ENCODE measurements at regions not wholly inside any gene's neighbourhood (a gene's known extent, or its start where the extent isn't known, plus 50 kb on each side); places are given as distances from the start of the nearest gene placed in this dataset.

DNA sequence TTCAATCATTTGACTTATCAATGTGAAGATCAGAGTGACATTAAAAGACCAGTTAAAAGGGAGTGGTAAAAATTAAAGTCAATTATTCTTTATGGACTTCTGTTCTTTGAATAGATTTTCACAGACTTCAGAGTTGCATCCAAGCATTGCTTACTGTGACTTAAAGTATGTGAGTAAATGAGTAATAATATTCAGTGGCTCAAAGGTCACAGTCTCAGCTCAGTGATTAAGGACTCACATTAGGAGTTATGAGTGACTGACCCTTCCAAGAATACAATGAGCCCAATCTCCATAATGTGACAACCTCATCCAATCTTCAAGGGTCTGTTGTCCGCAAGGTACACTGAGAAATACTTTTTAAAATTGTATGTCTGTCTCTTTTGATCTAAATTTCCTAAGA lies 811.2 kb downstream of the BRINP1 start:
- Histone ChIP-seq H3K9me3 (no peaks in the 10 kb centered on the region), H3K36me3 (replicated peaks) (no peaks in the 10 kb centered on the region), H3K27me3 (ENCODE audit: low read depth) (no peaks in the 10 kb centered on the region), H3K4me1 (no peaks in the 10 kb centered on the region), H3K4me3 (no peak overlapping the region)
- DNase-seq (ENCODE audit: low spot score in 2 of 2), result no peak
- in situ Hi-C loops (cut with MboI; ENCODE audit: low sequenced_read_pairs), result no loop called here

GRCh38 chr9:118558891-118559290 lies 810.3 kb downstream of the BRINP1 start:
- no peaks in the 10 kb centered on the region for H3K36me3 ChIP-seq (replicated peaks)
- H3K27me3 ChIP-seq (ENCODE audit: low read depth), result no peaks in the 10 kb centered on the region
- no peak for DNase-seq (ENCODE audit: low spot score in 2 of 2)
- no peaks in the 10 kb centered on the region for H3K4me1 ChIP-seq
- no peaks in the 10 kb centered on the region for H3K9me3 ChIP-seq
- in situ Hi-C loops (cut with MboI; ENCODE audit: low sequenced_read_pairs), result no loop called here
- H3K4me3 ChIP-seq, result no peak overlapping the region

DNA sequence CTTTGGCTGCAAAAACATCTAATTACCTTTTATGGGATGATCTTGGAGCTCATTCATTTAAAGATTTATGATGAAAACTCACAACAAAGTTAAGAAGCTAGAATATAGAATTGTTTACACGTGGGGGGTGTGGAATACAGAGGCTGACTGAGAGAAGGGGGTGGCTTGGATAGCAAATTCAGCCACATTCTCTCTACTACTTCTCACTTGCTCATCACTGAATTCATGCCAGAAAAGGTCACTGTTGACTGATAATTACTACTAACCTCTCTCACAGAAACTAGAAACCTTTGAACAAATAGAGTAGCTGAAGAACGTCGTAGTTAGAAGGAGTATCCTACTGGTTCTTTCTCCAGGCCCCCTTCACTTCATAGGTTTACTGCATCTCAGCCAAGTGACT lies 808.2 kb downstream of the BRINP1 start:
- Histone ChIP-seq H3K36me3 (replicated peaks) (no peaks in the 10 kb centered on the region), H3K27me3 (ENCODE audit: low read depth) (no peaks in the 10 kb centered on the region), H3K4me1 (no peaks in the 10 kb centered on the region), H3K4me3 (no peak overlapping the region), H3K9me3 (no peaks in the 10 kb centered on the region)
- in situ Hi-C loops (cut with MboI; ENCODE audit: low sequenced_read_pairs), result no loop called here
- no peak for DNase-seq (ENCODE audit: low spot score in 2 of 2)

DNA sequence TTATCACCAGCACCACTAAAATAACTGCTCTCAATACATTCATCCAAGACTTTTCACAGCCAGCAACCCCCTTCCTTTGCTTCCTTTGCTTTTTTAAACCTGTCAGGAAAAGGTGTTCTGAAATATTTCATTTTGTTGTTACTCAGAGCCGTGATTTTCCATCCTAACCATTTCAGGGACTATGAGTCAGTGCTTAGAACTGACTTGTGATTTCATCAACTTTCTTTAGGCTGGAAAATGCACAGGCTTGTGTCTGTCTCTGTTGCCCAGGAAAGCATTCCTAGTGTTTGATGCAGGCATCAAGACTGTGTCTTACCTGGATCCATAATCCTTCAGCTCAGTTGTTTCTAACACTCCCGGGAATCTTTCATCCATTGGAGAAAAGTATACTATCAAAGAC lies 805.6 kb downstream of the BRINP1 start:
- in situ Hi-C loops (cut with MboI; ENCODE audit: low sequenced_read_pairs), result no loop called here
- Histone ChIP-seq H3K36me3 (replicated peaks) (no peaks in the 10 kb centered on the region), H3K27me3 (ENCODE audit: low read depth) (no peaks in the 10 kb centered on the region), H3K4me1 (no peaks in the 10 kb centered on the region), H3K9me3 (no peaks in the 10 kb centered on the region), H3K4me3 (no peak overlapping the region)
- no peak for DNase-seq (ENCODE audit: low spot score in 2 of 2)

DNA sequence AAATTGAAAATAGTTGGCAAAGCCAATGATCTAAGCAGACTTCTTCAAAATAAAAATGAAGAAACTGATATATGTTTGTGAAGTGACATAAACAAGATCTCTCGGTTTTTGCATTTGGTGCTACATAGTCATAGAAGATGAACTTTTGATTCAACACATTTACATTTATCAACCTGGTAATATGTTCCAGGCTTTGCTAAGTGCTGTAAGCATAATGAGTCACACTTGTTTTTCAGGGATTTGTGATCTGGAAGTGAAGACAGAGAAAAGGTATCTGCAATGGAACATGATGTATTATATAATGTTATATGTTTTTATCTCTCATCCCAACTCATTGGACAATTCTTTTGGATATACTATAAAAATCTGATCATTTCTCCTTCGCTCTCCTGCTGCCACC lies 801.4 kb downstream of the BRINP1 start:
- Histone ChIP-seq H3K4me1 (no peaks in the 10 kb centered on the region), H3K36me3 (replicated peaks) (no peaks in the 10 kb centered on the region), H3K27me3 (ENCODE audit: low read depth) (no peaks in the 10 kb centered on the region), H3K9me3 (no peaks in the 10 kb centered on the region), H3K4me3 (no peak overlapping the region)
- in situ Hi-C loops (cut with MboI; ENCODE audit: low sequenced_read_pairs), result no loop called here
- DNase-seq (ENCODE audit: low spot score in 2 of 2), result no peak

DNA sequence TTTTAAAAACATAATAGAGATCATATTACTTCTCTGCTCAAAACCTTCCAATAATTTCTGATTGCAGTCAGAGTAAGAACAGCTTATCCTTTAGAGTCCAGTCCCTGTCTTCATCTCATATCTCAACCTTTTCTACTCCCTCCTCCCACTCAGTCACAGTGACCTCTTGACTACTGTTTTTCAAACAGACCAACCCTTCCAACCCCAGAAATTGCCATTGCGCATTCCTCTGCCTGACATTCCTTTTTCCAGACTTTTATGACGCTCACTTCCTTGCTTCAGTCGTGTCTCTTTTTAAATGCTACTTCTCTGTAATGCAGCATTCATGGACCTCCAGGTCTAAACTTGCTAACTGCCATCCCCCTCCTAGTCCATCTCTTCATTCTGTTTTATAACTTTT lies 800.5 kb downstream of the BRINP1 start:
- no peaks in the 10 kb centered on the region for H3K9me3 ChIP-seq
- no peaks in the 10 kb centered on the region for H3K36me3 ChIP-seq (replicated peaks)
- no peak for DNase-seq (ENCODE audit: low spot score in 2 of 2)
- no peaks in the 10 kb centered on the region for H3K4me1 ChIP-seq
- no peaks in the 10 kb centered on the region for H3K27me3 ChIP-seq (ENCODE audit: low read depth)
- no peak overlapping the region for H3K4me3 ChIP-seq
- in situ Hi-C loops (cut with MboI; ENCODE audit: low sequenced_read_pairs), result no loop called here

- in situ Hi-C loops (cut with MboI; ENCODE audit: low sequenced_read_pairs), result no loop called here
- no peaks in the 10 kb centered on the region for H3K4me1 ChIP-seq
- no peaks in the 10 kb centered on the region for H3K36me3 ChIP-seq (replicated peaks)
- no peaks in the 10 kb centered on the region for H3K27me3 ChIP-seq (ENCODE audit: low read depth)
- no peaks in the 10 kb centered on the region for H3K9me3 ChIP-seq
- DNase-seq (ENCODE audit: low spot score in 2 of 2), result no peak
- H3K4me3 ChIP-seq, result no peak overlapping the region
These were observed 800.1 kb downstream of the BRINP1 start for GRCh38 chr9:118569148-118569547.

DNA sequence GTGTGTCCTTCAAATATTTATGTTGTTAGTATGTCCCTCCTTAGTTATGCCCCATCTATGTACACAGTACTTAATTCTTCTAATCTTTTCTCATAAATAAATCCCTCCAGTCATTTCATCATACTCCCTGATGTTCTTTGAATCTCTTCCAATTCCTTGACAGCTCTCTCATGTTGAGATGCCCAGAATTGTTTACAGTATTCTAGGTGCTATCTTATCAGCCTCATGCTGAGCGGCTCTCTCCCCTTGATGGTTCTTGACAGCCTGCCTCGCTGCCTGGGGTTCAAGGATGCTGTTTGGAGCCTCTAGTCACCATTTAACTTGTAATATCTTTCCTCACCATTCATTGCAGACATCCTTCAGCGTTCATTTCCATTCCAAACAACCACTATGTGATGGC lies 799.2 kb downstream of the BRINP1 start:
- H3K4me3 ChIP-seq, result no peak overlapping the region
- H3K36me3 ChIP-seq (replicated peaks), result no peaks in the 10 kb centered on the region
- no peaks in the 10 kb centered on the region for H3K4me1 ChIP-seq
- no peaks in the 10 kb centered on the region for H3K9me3 ChIP-seq
- DNase-seq (ENCODE audit: low spot score in 2 of 2), result no peak
- H3K27me3 ChIP-seq (ENCODE audit: low read depth), result no peaks in the 10 kb centered on the region
- in situ Hi-C loops (cut with MboI; ENCODE audit: low sequenced_read_pairs), result no loop called here

- H3K36me3 ChIP-seq (replicated peaks), result no peaks in the 10 kb centered on the region
- in situ Hi-C loops (cut with MboI; ENCODE audit: low sequenced_read_pairs), result no loop called here
- H3K9me3 ChIP-seq, result no peaks in the 10 kb centered on the region
- no peak overlapping the region for H3K4me3 ChIP-seq
- DNase-seq (ENCODE audit: low spot score in 2 of 2), result no peak
- no peaks in the 10 kb centered on the region for H3K4me1 ChIP-seq
- H3K27me3 ChIP-seq (ENCODE audit: low read depth), result no peaks in the 10 kb centered on the region
These were observed 793.7 kb downstream of the BRINP1 start for GRCh38 chr9:118575341-118576070.

GRCh38 chr9:118577121-118577520 lies 792.1 kb downstream of the BRINP1 start:
- no peaks in the 10 kb centered on the region for H3K9me3 ChIP-seq
- in situ Hi-C loops (cut with MboI; ENCODE audit: low sequenced_read_pairs), result no loop called here
- H3K27me3 ChIP-seq (ENCODE audit: low read depth), result no peaks in the 10 kb centered on the region
- no peak for DNase-seq (ENCODE audit: low spot score in 2 of 2)
- no peaks in the 10 kb centered on the region for H3K36me3 ChIP-seq (replicated peaks)
- no peak overlapping the region for H3K4me3 ChIP-seq
- no peaks in the 10 kb centered on the region for H3K4me1 ChIP-seq

DNA sequence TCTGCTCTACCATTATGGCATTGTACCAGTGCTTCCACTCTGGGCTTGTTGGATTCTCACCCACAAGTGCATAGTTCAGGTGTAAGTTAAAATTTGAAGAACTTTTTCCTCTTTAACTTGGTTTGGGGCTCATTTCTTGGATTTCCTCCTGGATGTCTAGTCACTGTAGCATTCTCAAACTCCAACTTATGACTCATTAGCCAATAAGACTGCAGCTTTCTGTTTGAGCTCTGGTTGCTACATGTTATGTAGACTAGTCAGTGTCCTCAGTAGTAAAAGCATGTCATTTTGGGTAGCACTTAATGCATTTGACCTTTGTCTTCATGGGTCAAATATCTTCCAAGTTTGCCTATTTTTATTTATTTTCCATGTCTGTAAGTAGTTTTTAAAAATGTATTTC lies 790.8 kb downstream of the BRINP1 start:
- H3K36me3 ChIP-seq (replicated peaks), result no peaks in the 10 kb centered on the region
- no peak for DNase-seq (ENCODE audit: low spot score in 2 of 2)
- in situ Hi-C loops (cut with MboI; ENCODE audit: low sequenced_read_pairs), result no loop called here
- no peaks in the 10 kb centered on the region for H3K9me3 ChIP-seq
- H3K27me3 ChIP-seq (ENCODE audit: low read depth), result no peaks in the 10 kb centered on the region
- H3K4me1 ChIP-seq, result no peaks in the 10 kb centered on the region
- no peak overlapping the region for H3K4me3 ChIP-seq

DNA sequence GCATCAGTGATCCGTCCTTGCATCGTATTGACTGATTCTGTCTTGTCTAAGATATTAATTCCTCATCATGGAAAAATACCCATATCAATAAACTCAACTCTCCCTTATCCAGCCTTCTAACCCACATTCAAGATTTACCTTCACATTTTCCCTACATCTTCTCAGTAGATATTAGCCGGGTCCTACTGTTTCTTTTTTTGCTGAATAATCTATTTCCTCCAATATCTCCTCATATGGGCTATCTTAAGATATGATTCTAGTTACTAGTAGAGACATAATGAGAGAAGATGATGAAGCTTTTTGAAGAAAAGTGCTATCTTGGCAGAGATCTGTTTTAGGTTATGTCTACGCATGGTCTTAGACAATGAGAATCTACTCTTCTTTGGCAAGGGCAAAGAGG lies 785.8 kb downstream of the BRINP1 start:
- Histone ChIP-seq H3K36me3 (replicated peaks) (no peaks in the 10 kb centered on the region), H3K4me1 (no peaks in the 10 kb centered on the region), H3K9me3 (no peaks in the 10 kb centered on the region), H3K4me3 (no peak overlapping the region), H3K27me3 (ENCODE audit: low read depth) (no peaks in the 10 kb centered on the region)
- in situ Hi-C loops (cut with MboI; ENCODE audit: low sequenced_read_pairs), result no loop called here
- DNase-seq (ENCODE audit: low spot score in 2 of 2), result no peak

- Histone ChIP-seq H3K4me3 (no peak overlapping the region), H3K9me3 (no peaks in the 10 kb centered on the region), H3K4me1 (no peaks in the 10 kb centered on the region), H3K27me3 (ENCODE audit: low read depth) (no peaks in the 10 kb centered on the region), H3K36me3 (replicated peaks) (no peaks in the 10 kb centered on the region)
- in situ Hi-C loops (cut with MboI; ENCODE audit: low sequenced_read_pairs), result no loop called here
- DNase-seq (ENCODE audit: low spot score in 2 of 2), result no peak
These were observed 782.3 kb downstream of the BRINP1 start for GRCh38 chr9:118586978-118587377.

DNA sequence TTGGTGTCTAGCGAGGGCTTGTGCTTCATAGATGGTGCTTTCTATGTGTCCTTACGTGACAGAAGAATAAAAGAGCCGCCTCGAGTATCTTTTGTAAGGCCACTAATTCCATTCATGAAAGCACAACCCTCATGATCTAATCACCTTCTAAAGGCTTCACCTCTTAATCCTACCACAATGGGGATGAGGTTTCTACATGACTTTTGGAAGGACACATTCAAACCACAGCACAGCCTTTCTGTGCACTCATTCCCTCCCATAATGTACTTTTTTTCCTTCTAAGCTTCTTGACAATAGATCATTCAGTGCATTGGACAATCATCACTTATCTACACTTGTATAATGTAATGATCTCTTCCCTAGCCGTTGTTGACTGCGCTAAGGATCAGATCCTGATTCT lies 774.8 kb downstream of the BRINP1 start:
- DNase-seq (ENCODE audit: low spot score in 2 of 2), result peak in 1 of 2 experiments; percentile 31
- in situ Hi-C loops (cut with MboI; ENCODE audit: low sequenced_read_pairs), result no loop called here
- Histone ChIP-seq H3K4me1 (no peaks in the 10 kb centered on the region), H3K4me3 (no peak overlapping the region), H3K27me3 (ENCODE audit: low read depth) (no peaks in the 10 kb centered on the region), H3K36me3 (replicated peaks) (no peaks in the 10 kb centered on the region), H3K9me3 (no peaks in the 10 kb centered on the region)

DNA sequence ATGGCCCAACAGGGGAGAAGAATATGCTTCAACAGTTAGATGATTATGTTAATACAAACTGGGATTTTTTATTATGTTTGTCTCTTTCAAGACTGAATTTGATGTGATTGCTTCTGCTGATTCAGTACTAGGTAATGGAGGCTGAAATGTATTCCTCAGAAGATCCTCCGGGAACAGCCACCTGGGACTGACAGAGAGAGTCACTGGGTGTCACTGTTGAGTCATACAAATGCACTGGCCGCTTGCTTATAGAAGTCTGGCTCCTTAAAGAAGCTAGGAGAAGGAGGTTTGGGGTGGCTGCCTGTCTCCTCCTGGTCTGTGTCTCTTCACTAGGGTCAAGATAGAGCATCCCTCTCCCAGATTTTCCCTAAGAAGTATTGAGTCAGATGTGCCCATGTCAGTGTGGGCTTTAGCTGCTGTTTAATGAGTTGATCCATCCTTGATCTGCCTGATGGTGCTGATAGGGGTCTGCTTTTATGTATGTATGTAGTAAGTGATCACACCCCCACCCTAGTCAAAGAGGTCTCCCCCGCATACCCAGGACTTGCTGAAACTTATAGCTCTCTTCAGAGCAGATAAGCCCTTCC lies 773.4 kb downstream of the BRINP1 start:
- Histone ChIP-seq H3K4me3 (no peak overlapping the region), H3K36me3 (replicated peaks) (no peaks in the 10 kb centered on the region), H3K9me3 (no peaks in the 10 kb centered on the region), H3K4me1 (no peaks in the 10 kb centered on the region), H3K27me3 (ENCODE audit: low read depth) (no peaks in the 10 kb centered on the region)
- in situ Hi-C loops (cut with MboI; ENCODE audit: low sequenced_read_pairs), result no loop called here
- peak in 1 of 2 experiments; percentile 20 for DNase-seq (ENCODE audit: low spot score in 2 of 2)

All from HAP-1 (cell line).